ENCODE measurements at regions not wholly inside any gene's neighbourhood (a gene's known extent, or its start where the extent isn't known, plus 50 kb on each side); places are given as distances from the start of the nearest gene placed in this dataset.

DNA sequence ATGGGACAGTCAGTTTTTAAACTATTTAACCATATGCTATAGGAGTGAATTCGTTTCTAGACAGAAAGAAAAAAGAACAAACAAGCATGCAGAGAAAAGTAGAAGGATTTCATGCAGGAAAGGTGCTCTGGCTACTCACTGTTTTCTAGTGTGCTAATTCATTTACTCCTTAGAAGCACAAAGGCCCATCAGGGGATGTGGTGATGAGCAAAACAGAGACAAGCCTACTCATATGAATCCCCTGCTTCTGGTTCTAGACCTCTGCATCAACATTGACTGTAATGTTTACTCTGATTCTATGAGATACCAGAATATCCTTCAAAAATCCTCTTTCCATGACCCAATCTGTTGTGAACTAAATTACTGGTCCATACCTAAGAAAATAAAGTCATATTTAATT lies 801.9 kb downstream of the PLOD2 start:
- TF ChIP-seq, protein P1, sequence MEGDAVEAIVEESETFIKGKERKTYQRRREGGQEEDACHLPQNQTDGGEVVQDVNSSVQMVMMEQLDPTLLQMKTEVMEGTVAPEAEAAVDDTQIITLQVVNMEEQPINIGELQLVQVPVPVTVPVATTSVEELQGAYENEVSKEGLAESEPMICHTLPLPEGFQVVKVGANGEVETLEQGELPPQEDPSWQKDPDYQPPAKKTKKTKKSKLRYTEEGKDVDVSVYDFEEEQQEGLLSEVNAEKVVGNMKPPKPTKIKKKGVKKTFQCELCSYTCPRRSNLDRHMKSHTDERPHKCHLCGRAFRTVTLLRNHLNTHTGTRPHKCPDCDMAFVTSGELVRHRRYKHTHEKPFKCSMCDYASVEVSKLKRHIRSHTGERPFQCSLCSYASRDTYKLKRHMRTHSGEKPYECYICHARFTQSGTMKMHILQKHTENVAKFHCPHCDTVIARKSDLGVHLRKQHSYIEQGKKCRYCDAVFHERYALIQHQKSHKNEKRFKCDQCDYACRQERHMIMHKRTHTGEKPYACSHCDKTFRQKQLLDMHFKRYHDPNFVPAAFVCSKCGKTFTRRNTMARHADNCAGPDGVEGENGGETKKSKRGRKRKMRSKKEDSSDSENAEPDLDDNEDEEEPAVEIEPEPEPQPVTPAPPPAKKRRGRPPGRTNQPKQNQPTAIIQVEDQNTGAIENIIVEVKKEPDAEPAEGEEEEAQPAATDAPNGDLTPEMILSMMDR (IDR thresholded peaks at IDR 0.05; ENCODE audit: low read depth, low read length, poor library complexity, severe bottlenecking): no peak
- TF ChIP-seq EZH2phosphoT487 (IDR thresholded peaks at IDR 0.05; ENCODE audit: borderline replicate concordance, low read length): no peak

Data from DOHH2 (cell line).